ENCODE measurements at regions not wholly inside any gene's neighbourhood (a gene's known extent, or its start where the extent isn't known, plus 50 kb on each side); places are given as distances from the start of the nearest gene placed in this dataset.
"Not testable (repeated sequence)": the region's sequence is repeated elsewhere in the genome, so short reads cannot be mapped to it uniquely, and the experiment has no call there.

GRCh38 chr21:22174746-22175145 is 1176.5 kb downstream of the NCAM2 start:
- DNase-seq (ENCODE audit: low read depth) = no peak

- no peak for DNase-seq (ENCODE audit: low read depth)
These were observed 1191.1 kb downstream of the NCAM2 start for GRCh38 chr21:22189278-22189677.

- no peak for DNase-seq (ENCODE audit: low read depth)
These were observed 1193.4 kb downstream of the NCAM2 start for GRCh38 chr21:22191581-22191980.

GRCh38 chr21:22192766-22193165 is 1194.6 kb downstream of the NCAM2 start:
- DNase-seq (ENCODE audit: low read depth) = no peak

GRCh38 chr21:22194986-22195385 is 1196.8 kb downstream of the NCAM2 start:
- not testable (repeated sequence) for DNase-seq (ENCODE audit: low read depth)

GRCh38 chr21:22200378-22201092 is 1202.3 kb downstream of the NCAM2 start:
- no peak for DNase-seq (ENCODE audit: low read depth)

GRCh38 chr21:22201126-22201525 is 1202.9 kb downstream of the NCAM2 start:
- no peak for DNase-seq (ENCODE audit: low read depth)

- DNase-seq (ENCODE audit: low read depth) = no peak
These were observed 1203.5 kb downstream of the NCAM2 start for GRCh38 chr21:22201669-22202068.

- no peak for DNase-seq (ENCODE audit: low read depth)
These were observed 1211.1 kb downstream of the NCAM2 start for GRCh38 chr21:22209304-22209700.

- DNase-seq (ENCODE audit: low read depth) = no peak
These were observed 1213.7 kb downstream of the NCAM2 start for GRCh38 chr21:22211943-22212342.

GRCh38 chr21:22223385-22223784 is 1225.2 kb downstream of the NCAM2 start:
- DNase-seq (ENCODE audit: low read depth) = no peak

GRCh38 chr21:22224261-22224660 is 1226.1 kb downstream of the NCAM2 start:
- DNase-seq (ENCODE audit: low read depth) = no peak

GRCh38 chr21:22225299-22225698 is 1227.1 kb downstream of the NCAM2 start:
- DNase-seq (ENCODE audit: low read depth) = no peak

- no peak for DNase-seq (ENCODE audit: low read depth)
These were observed 1232.8 kb downstream of the NCAM2 start for GRCh38 chr21:22231013-22231412.

GRCh38 chr21:22235866-22236590 is 1237.8 kb downstream of the NCAM2 start:
- DNase-seq (ENCODE audit: low read depth) = no peak

GRCh38 chr21:22244516-22244915 is 1246.3 kb downstream of the NCAM2 start:
- DNase-seq (ENCODE audit: low read depth) = no peak

GRCh38 chr21:22250355-22250754 is 1252.1 kb downstream of the NCAM2 start:
- no peak for DNase-seq (ENCODE audit: low read depth)

- no peak for DNase-seq (ENCODE audit: low read depth)
These were observed 1255.6 kb downstream of the NCAM2 start for GRCh38 chr21:22253761-22254160.

- DNase-seq (ENCODE audit: low read depth) = no peak
These were observed 1260.6 kb downstream of the NCAM2 start for GRCh38 chr21:22258821-22259220.

GRCh38 chr21:22260274-22260673 is 1262.1 kb downstream of the NCAM2 start:
- DNase-seq (ENCODE audit: low read depth) = no peak

- no peak for DNase-seq (ENCODE audit: low read depth)
These were observed 1265.7 kb downstream of the NCAM2 start for GRCh38 chr21:22263890-22264289.

GRCh38 chr21:22277341-22277740 is 1279.1 kb downstream of the NCAM2 start:
- DNase-seq (ENCODE audit: low read depth) = no peak

GRCh38 chr21:22278366-22278765 is 1280.2 kb downstream of the NCAM2 start:
- DNase-seq (ENCODE audit: low read depth) = no peak

- no peak for DNase-seq (ENCODE audit: low read depth)
These were observed 1282.6 kb downstream of the NCAM2 start for GRCh38 chr21:22280851-22281250.
